ENCODE measurements at regions not wholly inside any gene's neighbourhood (a gene's known extent, or its start where the extent isn't known, plus 50 kb on each side); places are given as distances from the start of the nearest gene placed in this dataset.
A peak's percentile ranks its signal among the peaks of the same experiment; 100 is the strongest.

DNA sequence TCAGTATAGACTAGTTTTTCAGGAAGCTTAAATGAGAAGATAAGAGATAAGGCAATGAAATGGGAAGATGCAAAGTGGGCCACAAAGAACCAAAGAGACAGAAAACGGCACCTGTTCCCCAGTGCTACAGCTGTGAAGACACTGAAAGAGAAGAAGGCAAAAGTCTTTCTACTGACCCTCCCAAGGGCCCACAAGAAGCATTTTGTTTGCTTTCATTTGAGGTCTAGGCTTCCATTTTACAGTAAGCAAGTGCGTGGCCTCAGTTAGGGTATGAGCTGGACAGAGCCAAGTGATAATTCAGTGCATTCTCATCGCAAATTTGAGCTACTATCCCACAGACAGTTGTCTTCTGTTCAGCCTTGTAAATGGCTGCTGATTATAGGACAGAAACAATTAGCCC, 53.4 kb upstream of the STK17B start:
- DNase-seq (ENCODE audit: low spot score) = no peak

DNA sequence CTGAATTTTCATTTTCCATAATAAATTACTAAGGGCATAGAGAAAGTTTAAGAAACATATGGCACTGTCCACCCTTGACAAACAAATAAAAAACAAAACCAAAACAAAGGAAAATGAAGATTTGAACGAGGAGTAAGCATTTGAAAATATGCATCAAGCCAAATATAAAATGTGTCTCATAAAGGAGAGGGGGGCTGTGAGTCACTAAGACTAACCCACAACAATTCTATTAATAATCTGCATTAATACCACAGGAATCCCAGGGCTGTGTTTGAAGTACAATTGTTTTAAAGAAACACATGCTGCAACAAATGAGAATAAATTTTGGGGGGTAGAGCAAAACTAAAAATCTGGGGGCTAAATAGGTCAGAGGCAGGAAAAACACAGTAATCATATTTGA, 53.8 kb upstream of the STK17B start:
- DNase-seq (ENCODE audit: low spot score) = no peak

DNA sequence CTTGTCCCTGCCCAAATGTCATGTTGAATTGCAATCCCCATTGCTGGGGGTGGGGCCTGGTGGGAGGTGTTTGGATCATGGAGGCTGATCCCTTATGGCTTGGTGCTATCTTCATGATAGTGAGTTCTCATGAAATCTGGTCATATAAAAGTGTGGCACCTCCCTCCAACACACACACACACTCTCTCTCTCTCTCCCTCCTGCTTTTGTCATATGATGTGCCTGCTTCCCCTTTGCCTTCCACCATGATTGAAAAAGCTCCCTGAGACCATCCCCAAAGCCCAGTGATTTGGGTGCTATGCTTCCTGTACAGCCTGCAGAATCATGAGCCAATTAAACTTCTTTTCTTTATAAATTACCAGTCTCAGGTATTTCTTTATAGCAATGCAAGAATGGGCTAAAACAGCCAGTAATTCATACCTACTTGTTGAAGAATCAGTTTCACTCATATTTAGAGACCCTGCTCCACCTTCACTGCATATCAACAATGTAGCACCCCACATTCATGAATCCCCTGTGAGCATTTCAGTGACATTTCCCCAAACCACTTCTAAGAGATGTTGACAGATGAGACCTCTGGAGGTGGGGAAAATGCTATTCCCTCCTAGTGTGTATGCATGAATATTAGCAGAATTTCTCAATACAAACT, 54.8 kb upstream of the STK17B start:
- DNase-seq (ENCODE audit: low spot score) = no peak

DNA sequence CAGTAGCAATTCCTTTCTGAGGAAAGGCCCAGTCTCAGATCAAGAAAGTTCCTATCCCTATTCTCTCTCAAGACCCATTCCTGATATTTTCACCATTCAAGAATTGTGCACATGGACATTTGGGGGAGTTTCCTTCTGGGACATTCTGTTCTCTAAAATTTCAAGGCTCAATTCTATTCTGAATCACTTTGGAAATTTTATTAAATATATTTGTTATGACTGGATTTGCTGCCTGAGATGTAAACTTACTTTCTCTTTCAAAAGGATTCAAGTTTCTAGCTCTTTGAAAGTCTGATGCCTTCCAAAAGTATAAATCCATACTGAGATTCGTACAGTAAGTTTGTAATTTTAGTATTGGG, 55.3 kb upstream of the STK17B start:
- no peak for DNase-seq (ENCODE audit: low spot score)

DNA sequence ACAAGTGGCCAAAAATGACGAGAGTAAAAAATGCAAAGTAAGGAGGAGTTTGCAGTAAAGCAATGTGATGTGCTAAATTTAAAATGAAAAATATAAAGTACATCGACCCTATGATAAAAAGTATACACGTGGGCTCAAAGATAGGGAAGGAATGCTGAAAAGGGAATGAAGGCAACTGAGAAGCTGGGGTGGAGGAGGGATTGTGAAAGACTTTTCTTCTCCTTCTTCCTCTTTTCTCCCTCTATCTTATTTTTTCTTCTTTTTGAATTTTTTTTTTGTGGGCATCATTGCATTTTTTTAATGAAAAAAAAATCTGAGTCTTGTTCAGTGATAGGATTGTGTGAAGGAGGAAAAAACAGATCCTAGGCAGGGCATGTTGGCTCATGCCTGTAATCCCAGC, 57.6 kb upstream of the STK17B start:
- DNase-seq (ENCODE audit: low spot score) = no peak

DNA sequence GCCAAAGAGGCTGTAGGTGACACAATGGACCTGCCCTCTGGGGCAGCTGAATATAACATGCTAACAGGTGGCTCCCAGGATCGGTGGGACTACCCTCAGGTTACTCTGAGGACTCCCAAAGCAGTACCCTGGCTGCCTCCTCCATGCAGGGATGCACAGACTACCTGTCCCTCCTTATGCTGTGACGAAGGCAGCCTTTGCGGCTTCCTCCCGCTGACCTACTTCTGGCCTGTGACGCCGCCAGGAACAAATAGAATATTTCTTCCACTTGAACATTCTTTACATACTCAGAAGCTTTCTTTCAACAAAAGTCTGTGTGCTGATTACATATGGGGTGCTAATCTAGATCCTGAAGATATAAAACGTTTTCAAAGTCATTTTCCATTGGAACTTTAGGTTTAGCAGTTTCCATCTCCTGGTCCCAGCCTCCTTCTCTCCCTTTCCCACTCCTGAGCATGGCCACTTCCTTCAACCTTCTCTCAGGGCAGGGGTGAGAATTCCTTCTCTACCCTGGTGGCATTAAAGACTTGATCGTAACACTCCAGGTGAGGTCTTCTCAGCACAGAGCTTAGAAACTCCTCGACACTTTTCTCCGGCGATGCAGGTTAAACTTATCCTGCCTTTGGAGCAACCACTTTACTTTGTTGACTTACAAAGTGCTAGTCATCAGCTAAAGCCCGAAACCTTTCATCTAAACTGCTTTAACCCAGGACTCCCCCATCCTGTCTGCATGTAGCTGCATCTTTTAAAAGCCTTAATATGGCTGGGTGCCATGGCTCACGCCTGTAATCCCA, 58.9 kb upstream of the STK17B start:
- no peak for DNase-seq (ENCODE audit: low spot score)

DNA sequence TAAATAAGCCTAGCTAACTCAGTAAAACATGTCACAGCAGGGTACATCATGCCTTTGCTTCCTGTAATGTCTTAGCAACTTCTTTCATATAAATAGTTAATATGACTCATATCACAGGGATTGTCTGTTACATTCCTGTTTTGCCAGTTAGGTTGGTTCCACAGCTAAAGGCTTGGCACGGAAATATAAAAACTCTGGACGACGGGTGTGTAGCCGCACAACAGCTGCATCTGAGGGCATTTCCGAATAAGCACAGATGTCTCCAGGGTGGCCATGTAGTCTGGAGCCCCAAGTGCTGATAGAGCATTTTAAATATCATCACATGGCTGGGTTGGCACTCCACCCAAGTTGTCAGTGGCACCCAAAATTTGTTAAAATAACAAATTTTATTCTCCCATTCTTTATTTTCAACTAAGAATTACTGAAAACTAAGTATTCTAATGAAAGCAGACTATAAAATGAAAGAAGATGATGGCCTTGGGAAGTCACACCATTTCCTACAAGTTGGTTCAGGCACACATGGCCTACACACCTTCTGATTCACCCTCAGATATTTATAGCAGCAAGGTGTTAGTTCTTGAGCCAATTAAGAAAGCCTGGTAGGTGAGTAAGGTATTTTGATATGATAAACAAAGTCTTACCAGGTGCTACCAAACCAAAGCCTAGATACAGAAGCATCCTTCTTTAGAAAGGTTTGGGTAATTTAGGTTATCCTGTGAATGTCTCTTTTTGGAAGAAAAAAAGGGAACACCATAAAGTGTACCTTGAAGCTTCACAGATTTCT, 61.8 kb upstream of the STK17B start:
- DNase-seq (ENCODE audit: low spot score) = peak; percentile 52

DNA sequence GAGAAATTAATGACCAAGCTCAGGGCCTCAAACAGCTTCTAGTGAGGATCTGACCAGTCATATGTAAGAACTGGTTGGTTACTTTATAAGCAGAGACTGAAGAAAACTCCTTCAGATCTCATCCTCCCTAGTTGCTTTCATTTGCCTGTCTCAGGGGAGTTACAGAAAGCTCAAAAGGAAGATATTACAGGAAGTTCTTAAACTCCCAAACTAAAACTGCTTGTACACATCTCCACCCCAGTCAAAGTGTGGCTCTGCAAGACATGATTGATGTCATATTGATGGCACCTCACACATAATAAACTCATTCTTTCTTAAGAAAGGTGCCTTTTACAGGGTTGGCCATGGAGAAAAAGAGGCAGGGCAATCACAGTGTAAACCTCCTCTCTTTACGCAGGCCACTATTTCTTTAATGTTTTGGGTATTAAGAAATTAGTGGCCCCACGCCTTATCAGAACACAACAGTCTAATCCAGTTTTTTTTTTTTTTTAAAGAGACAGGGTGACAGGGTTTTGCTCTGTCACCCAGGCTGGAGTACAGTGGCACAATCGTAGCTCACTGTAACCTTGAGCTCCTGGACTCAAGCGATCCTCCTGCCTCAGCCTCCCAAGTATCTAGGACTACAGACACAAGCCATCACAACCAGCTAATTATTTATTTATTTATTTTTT, 62.6 kb upstream of the STK17B start:
- DNase-seq (ENCODE audit: low spot score) = peak; percentile 47

DNA sequence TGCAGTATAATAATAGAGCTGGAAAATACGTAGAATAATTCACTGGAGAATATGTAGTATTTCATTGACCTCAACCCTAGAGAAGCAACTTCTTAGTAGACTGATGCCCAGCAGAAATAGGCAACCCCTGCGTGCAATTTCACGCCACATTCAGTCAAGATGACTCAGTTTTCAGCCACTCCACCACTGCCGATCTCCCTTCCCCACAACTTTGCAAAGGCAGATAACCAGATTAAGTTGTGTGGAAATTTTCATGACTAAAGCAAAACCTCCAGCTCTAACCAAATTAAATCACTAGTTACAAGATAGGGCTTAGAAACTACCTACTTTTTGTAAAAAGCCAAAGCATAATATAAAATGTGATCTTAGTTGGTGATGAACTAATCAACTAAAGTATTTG, 63.3 kb upstream of the STK17B start:
- no peak for DNase-seq (ENCODE audit: low spot score)

DNA sequence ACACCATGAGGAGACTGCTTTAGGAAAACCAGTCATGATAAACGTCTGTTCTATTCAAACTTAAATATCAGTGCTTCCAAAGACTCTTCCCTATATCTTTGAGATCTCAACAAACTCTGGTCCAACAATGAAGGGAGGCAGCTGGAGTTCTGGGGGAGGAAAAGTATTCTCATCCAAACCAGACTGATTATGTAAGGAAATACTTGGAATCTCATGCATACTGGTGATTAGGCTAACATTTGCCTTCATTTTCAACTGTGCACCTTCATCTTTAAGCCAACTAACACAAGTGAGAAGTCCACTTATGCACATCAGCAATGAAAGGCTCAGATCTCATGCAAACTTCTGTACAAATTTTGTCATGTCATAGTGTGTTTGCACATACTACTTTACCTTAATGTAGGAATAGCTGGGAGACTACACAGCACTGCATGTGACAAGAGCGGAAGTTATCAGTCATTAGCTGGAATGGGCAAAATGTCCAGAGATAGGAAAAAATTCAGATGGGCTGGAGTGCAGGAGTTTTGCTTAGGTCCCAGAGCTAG, 67.5 kb upstream of the STK17B start:
- no peak for DNase-seq (ENCODE audit: low spot score)

DNA sequence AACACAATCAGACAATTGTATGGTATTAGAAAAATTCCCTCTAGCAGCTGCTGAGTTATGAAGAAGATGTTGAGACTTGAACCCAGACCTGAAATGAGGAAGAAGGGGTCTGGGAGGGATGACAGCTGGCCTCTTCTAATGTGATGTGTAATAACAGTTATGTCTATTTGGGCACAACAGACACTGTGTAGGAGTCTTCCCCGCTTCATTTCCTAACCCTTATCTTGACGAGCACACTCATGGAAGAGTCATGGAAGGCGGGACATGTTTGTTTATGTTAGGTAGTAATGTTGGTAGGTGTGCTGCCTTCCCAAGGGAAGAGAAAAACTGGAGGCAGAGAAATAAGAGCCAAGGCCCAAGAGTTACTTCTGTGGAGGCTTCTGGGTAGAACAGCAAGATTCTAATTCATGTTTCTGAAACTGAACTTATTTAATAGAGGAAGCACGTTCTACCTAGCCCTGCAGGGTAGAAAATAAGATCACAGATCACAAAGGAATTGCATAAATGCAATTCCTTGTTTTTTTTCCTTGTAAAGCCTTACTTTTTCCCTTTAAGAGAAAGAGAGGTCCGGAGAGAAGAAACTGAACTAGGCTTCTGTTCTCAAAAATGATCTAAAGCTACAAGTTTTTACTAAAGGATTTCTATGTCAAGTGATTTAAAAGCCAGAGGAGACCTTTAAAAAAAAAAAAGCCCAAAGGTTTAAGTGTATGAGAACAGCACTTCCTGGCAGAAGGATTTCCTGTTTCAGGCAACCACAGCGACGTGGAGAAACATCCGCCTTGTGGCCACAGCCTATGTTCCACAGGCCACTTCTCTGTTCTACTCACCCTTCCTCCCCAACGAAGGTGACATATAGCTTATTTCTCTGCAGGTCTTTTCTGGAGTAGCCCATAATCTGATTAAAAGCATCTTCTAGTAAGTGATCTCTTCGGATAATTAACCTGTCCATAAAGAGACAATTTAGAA, 68.5 kb upstream of the STK17B start:
- DNase-seq (ENCODE audit: low spot score) = no peak

DNA sequence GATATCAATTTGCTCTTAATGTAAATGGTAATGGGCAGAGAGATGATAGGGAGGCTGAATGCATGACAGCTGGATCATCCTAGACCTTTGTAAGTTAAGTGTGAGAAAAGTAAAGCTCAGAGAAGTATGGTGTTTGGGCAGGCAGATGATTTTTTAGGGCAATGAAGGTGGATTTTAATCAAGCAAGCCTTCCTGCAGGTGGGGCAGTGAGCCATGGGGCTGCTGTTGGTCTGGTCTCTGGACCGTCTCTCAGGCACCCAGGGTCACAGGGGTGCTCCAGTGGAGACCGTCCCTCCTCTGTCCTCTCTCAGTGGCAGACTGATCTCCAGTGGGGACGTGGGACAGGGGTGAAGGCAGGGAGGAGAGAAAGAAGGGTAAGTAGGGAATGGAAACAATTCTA, 69.8 kb upstream of the STK17B start:
- DNase-seq (ENCODE audit: low spot score) = no peak

DNA sequence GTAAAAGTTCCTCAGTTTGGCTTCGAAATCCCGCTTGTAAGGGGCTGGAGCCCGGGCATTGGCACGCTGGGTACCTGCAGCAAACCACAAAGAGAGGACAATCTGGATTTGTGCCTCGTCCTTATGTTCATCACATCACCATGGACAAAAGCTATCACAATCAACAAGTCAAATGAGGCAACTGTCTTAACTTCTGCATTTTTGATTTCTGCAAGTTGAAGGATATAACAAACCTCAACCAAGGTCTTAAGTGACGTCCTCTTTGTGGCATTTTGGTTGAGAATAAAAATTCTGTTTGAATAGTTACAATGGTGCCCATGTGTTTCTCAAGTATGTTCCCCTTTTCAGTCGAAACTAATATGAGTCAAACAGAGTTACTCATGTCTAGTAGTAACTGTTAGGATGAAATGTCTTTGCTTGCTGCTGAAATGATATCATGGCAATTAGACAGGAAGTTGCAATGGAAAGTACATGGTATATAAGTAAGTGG, 70.8 kb upstream of the STK17B start:
- no peak for DNase-seq (ENCODE audit: low spot score)

DNA sequence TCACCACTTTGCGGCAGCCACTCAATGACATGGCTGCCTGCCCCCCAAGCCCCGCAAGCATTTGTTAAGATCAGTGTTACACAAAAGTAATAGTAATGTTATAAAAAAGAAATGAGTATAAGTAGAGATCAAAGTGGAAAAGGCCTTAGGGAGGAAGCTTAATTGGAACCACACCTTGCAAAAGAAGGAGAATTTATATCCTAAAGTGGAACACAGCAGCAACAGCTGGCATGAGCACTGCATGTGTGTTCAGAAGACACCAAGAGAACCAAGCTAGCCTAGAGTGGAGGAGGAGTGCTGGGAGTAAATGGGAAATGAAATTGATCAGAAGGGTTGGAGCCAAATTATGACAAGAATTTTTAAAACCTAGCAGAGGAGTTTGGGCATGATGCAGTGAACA, 73.1 kb upstream of the STK17B start:
- DNase-seq (ENCODE audit: low spot score) = no peak

DNA sequence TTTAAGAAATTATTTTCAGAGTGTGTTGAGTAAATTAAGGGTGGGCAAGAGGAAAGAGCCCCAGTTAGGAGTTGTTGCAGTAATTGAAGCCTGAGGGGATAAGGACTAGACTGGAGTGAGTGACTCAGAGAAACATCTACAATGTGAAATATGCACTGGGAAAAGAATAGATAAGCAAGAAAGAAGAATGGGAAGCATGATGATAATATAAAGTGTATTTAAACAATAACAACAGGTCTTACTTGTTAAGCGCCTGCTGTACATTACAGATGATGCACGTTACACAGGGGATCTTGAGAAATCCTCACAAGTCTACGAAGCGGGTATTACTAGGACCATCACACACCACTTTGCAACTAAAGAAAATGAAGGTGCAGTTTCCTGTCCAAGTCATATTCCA, 73.6 kb upstream of the STK17B start:
- no peak for DNase-seq (ENCODE audit: low spot score)

DNA sequence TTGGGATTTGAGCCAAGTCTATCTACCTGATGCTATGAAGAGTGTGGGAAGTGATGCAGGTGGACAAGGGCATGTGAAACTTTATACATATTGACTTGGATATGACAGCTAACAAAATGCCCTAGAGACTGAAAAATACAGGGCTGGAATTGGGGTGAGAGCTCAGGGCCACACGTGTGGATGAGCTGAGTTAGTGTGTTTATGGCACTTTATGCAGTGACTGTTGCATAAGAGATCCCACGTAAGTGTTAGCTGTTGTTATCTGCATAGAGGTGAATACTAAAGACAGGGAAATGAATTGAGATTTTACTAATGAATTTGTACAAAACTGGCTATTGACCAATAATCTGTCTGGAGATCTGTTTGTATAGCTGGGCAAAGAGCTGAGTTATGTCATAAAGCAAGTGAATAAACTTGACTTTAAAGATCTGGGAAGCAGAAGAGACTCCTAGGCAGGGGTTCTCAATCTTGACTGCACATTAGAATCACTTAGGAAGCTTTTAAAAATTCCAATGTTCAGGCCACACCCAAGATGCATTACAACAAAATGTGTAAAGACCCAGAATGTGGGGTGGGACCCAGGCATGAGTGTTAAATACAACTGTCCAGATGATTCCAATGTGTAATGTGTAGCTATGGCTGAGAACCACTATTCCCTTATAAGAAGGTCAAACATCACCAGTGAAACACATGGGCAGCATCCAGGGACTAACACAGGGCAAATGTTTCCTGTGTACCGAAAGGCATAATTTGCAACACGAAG, 74.2 kb upstream of the STK17B start:
- no peak for DNase-seq (ENCODE audit: low spot score)

DNA sequence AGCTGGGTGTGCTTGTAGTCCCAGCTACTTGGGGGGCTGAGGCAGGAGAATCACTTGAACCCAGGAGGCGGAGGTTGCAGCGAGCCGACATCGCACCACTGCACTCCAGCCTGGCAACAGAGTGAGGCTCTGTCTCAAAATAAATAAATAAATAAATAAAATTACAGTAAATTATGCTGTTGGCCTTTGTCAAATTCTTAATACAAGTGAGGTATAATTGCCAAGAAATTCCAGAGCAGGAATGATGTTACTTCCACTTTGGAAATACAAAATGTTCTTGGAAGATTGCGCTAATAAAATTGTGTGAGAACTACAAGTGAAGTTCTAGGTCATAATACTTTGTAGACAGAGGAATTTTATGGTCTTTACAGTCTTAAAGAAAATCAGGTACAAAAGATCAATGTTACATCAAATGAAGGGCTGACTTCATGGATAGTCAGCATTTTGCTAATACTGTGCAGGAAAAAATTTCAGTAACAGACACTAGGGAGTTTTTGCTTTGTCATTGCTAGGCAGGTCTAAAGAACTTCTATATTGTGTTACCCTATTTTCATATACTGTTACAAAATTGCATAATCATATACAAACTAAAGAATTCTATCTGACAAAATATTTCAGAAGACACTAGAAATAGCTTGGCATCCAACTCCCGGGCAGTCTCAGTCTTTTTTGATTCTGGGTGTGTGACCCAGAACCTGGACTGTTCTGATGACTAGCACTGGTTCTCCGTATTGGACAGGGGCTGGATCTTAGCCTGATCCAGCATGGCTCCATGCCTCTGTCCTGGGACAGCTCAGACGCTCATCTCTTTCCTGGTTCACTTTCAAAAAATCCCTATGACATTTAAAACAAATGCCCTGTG, 76.0 kb upstream of the STK17B start:
- no peak for DNase-seq (ENCODE audit: low spot score)

DNA sequence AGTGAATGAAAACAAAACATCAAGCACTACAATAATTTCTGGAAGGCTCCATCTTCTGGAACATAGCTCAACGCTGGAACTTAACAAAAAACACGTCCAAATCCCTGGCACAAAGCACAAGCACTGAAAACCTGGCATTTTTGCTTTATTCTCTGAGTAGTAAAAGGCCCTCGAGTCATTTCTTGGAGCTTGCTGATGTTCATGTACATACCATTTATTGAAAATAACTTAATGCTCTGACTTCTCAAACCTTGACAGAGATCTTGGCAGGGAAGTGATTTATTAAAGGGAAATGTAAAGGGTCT, 76.5 kb upstream of the STK17B start:
- DNase-seq (ENCODE audit: low spot score) = no peak

DNA sequence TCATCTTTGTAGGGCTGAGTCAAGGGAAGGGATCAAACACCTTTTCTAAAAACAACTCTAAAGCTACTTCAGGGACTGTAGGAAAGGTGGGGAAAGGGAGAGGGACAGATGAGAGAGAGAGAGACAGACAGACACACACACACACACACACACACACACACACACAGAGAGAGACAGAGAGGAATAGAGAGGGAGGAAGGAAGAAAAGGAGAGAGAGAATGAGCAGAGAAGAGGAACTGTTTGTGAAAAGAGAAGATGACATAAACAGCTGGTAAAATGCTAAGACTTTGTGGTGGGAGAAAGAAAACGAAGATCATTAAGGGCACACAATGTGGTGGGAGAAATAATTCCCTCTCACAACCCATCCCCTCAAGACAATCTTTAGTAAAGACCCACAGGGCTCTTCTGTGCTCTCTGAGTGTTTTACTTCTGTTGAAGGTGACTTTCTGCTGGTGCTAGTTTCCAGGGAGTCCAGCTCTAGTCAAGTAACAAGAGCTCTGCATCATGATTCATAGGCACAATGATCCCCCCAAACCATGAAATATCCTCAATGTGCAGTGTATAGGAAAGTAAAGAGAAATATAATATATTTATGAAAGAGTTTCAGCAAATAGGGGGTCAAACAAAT, 77.2 kb upstream of the STK17B start:
- no peak for DNase-seq (ENCODE audit: low spot score)
